ENCODE measurements at regions not wholly inside any gene's neighbourhood (a gene's known extent, or its start where the extent isn't known, plus 50 kb on each side); places are given as distances from the start of the nearest gene placed in this dataset.

- TF ChIP-seq, protein P1, sequence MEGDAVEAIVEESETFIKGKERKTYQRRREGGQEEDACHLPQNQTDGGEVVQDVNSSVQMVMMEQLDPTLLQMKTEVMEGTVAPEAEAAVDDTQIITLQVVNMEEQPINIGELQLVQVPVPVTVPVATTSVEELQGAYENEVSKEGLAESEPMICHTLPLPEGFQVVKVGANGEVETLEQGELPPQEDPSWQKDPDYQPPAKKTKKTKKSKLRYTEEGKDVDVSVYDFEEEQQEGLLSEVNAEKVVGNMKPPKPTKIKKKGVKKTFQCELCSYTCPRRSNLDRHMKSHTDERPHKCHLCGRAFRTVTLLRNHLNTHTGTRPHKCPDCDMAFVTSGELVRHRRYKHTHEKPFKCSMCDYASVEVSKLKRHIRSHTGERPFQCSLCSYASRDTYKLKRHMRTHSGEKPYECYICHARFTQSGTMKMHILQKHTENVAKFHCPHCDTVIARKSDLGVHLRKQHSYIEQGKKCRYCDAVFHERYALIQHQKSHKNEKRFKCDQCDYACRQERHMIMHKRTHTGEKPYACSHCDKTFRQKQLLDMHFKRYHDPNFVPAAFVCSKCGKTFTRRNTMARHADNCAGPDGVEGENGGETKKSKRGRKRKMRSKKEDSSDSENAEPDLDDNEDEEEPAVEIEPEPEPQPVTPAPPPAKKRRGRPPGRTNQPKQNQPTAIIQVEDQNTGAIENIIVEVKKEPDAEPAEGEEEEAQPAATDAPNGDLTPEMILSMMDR (IDR thresholded peaks at IDR 0.05), result no peak
- TF ChIP-seq POLR2A (IDR thresholded peaks at IDR 0.05), result no peak
Observed at GRCh38 chr20:22403632-22404361, 180.6 kb downstream of the FOXA2 start.

Measured in stomach (tissue), 4 donors.